M059J (cell line): ENCODE measurements at regions not wholly inside any gene's neighbourhood (a gene's known extent, or its start where the extent isn't known, plus 50 kb on each side); places are given as distances from the start of the nearest gene placed in this dataset.

Source experiments
- DNase-seq: peaks from one replicate; pipeline ENCODE4 v3.0.0-alpha.2; 2012; ENCODE audit warnings: low read depth

GRCh38 chr10:124287071-124287685 lies 131.5 kb downstream of the OAT start:
- no peak for DNase-seq

GRCh38 chr10:124286621-124287020 lies 132.1 kb downstream of the OAT start:
- no peak for DNase-seq

- DNase-seq = no peak
Measured at GRCh38 chr10:124285587-124286527, 132.9 kb downstream of the OAT start.

GRCh38 chr10:124283949-124284250 lies 134.8 kb downstream of the OAT start:
- DNase-seq = no peak

GRCh38 chr10:124283215-124283948 lies 135.3 kb downstream of the OAT start:
- DNase-seq = no peak

- no peak for DNase-seq
Measured at GRCh38 chr10:124282326-124282725, 136.4 kb downstream of the OAT start.

- no peak for DNase-seq
Measured at GRCh38 chr10:124281666-124282065, 137.1 kb downstream of the OAT start.

- DNase-seq = no peak
Measured at GRCh38 chr10:124280916-124281315, 137.8 kb downstream of the OAT start.

- DNase-seq = no peak
Measured at GRCh38 chr10:124279882-124280281, 138.8 kb downstream of the OAT start.

- DNase-seq = no peak
Measured at GRCh38 chr10:124279298-124279697, 139.4 kb downstream of the OAT start.

- no peak for DNase-seq
Measured at GRCh38 chr10:124278356-124278755, 140.4 kb downstream of the OAT start.

GRCh38 chr10:124273141-124273540 lies 145.6 kb downstream of the OAT start:
- no peak for DNase-seq

GRCh38 chr10:124271676-124272075 lies 147.0 kb downstream of the OAT start:
- no peak for DNase-seq

- no peak for DNase-seq
Measured at GRCh38 chr10:124270530-124271327, 148.0 kb downstream of the OAT start.

GRCh38 chr10:124268976-124269375 lies 149.7 kb downstream of the OAT start:
- no peak for DNase-seq

- no peak for DNase-seq
Measured at GRCh38 chr10:124267911-124268549, 150.7 kb downstream of the OAT start.

GRCh38 chr10:124267231-124267885 lies 151.4 kb downstream of the OAT start:
- DNase-seq = peak; percentile 62

GRCh38 chr10:124266468-124267230 lies 152.1 kb downstream of the OAT start:
- DNase-seq = peak; percentile 46

- no peak for DNase-seq
Measured at GRCh38 chr10:124265776-124266467, 152.8 kb downstream of the OAT start.

GRCh38 chr10:124265391-124265745 lies 153.4 kb downstream of the OAT start:
- no peak for DNase-seq
